ENCODE measurements at regions not wholly inside any gene's neighbourhood (a gene's known extent, or its start where the extent isn't known, plus 50 kb on each side); places are given as distances from the start of the nearest gene placed in this dataset.

GRCh38 chr9:108417312-108417711 lies 438.5 kb downstream of the ACTL7B start:
- FAIRE-seq = no peak
- no TSS peak for BruUV-seq (replicated peaks)
- intact Hi-C loops (cut with micrococcal nuclease) = no loop called here

More at GRCh38 chr9:108417312-108417711, 438.5 kb downstream of the ACTL7B start:
- Histone ChIP-seq H3K36me3 (ENCODE audit: control insufficient read depth in 2 of 2, extremely low read depth in 1 of 2, insufficient read depth in 2 of 2, low read length in 2 of 2) (no peaks in the 10 kb centered on the region), H3K9me1 (replicated peaks; ENCODE audit: control insufficient read depth, extremely low read depth, insufficient read depth, low read length) (no peaks in the 10 kb centered on the region), H3K9me3 (replicated peaks; ENCODE audit: control insufficient read depth, insufficient read depth, low read length) (no peaks in the 10 kb centered on the region), H4K20me1 (replicated peaks; ENCODE audit: control insufficient read depth, extremely low read depth, insufficient read depth, low read length) (no peaks in the 10 kb centered on the region), H3K4me2 (ENCODE audit: insufficient read depth, low read length) (no peak overlapping the region), H3K9ac (replicated peaks; ENCODE audit: extremely low read depth, insufficient read depth, low read length) (no peak overlapping the region), H2AFZ (ENCODE audit: low read depth, low read length) (no peak overlapping the region), H3K4me1 (ENCODE audit: control insufficient read depth, extremely low read depth, insufficient read depth, low read length) (no peaks in the 10 kb centered on the region), H3K79me2 (ENCODE audit: control insufficient read depth, insufficient read depth, low read length) (no peaks in the 10 kb centered on the region), H3K4me3 (replicated peaks in 1 of 3; ENCODE audit: insufficient read depth in 1 of 3, low read depth in 1 of 3, low read length in 3 of 3) (no peak overlapping the region), H3K27ac (ENCODE audit: insufficient read depth, low read depth, low read length) (no peak overlapping the region), H3K27me3 (ENCODE audit: control insufficient read depth in 2 of 2, insufficient read depth in 2 of 2, low read length in 2 of 2) (no peaks in the 10 kb centered on the region)
- TF ChIP-seq MAX (IDR thresholded peaks at IDR 0.05; ENCODE audit: insufficient read depth, insufficient read length) = no peak
- no peak for TF ChIP-seq EZH2 (IDR thresholded peaks at IDR 0.05; ENCODE audit: borderline replicate concordance, low read depth, low read length, severe bottlenecking)
- no peak for TF ChIP-seq JUN (IDR thresholded peaks at IDR 0.05; ENCODE audit: borderline replicate concordance, insufficient read depth, insufficient read length, low read depth)
- no peak for TF ChIP-seq MYC (IDR thresholded peaks at IDR 0.05; ENCODE audit: low read depth, low read length)
- no peak for TF ChIP-seq POLR2AphosphoS5 (IDR thresholded peaks at IDR 0.05; ENCODE audit: insufficient read depth, low read depth, low read length)
- no peak for TF ChIP-seq CTCF (IDR thresholded peaks at IDR 0.05; ENCODE audit: extremely low read depth in 1 of 2, insufficient read depth in 1 of 2, low read depth in 1 of 2, low read length in 2 of 2)
- ChIA-PET POLR2A (no interaction called here), CTCF (interaction anchor here (0.8 to 2.5 kb wide), 9 partner anchors 8 to 929 kb away, joined by 3 to 27 read pairs (median 5); no protein-coding TSS in a partner anchor)
- no peak for DNase-seq (ENCODE audit: low read depth, low spot score)
- dilution Hi-C loops (cut with MboI; ENCODE audit: extremely low pct_ligation_motif_present, low sequenced_read_pairs) = no loop called here

All from endothelial cell of umbilical vein (primary cell).